ENCODE measurements at regions not wholly inside any gene's neighbourhood (a gene's known extent, or its start where the extent isn't known, plus 50 kb on each side); places are given as distances from the start of the nearest gene placed in this dataset.

DNA sequence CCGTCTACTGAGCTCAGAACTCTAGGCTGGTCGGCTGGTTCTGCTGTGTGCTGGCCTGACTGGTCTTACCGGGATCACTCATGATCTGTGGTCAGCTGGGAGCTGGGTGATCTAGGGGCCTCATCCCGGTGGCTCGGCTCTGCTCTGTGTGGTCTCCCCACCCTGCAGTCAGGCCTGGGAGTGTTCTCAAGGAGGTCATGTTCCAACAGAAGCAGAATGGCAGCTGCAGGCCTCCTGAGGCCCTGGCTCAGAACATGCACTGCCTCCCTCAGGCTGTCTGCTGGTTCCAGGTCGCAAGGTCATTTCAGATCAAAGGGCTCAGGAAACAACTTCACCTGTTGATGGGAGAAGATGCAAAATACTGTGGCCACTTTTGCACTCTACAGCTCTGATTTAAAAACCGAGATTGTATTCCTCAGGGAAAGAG, 81.1 kb upstream of the RFX8 start:
- TF ChIP-seq ASH2L (IDR thresholded peaks at IDR 0.05; ENCODE audit: low read length) (no peak), RAD21 (IDR thresholded peaks at IDR 0.05 in 1 of 2, conservative IDR thresholded peaks at IDR 0.05 in 1 of 2; ENCODE audit: low read depth in 2 of 2, low read length in 2 of 2) (peak in 1 of 2 experiments; percentile 10; a peak in 1 of 4 replicates), PHF8 (conservative IDR thresholded peaks at IDR 0.05; ENCODE audit: low read depth, low read length) (no peak)
- CTCF ChIA-PET (ENCODE audit: partially characterized antibody): no interaction called here
- WGBS, 2 experiments (ENCODE audit: extremely low coverage in 1 of 2, insufficient coverage in 1 of 2, insufficient read length in 1 of 2, insufficient replicate concordance in 2 of 2, low coverage in 1 of 2, low lambda C conversion rate in 2 of 2, missing lambda C conversion rate in 1 of 2): 84% methylated on average over 7 of the region's 7 CpGs; no CpG with 5 or more reads in 1 of the 2 experiments

More for the DNA sequence above, 81.1 kb upstream of the RFX8 start:
- H3K9me3 ChIP-seq (ENCODE audit: insufficient read depth in 2 of 2, low read depth in 1 of 2, low read length in 1 of 2): no peaks in the 10 kb centered on the region
- H4K5ac ChIP-seq (ENCODE audit: insufficient read length, low read depth, low read length): no peak overlapping the region
- DNase-seq (ENCODE audit: low read depth in 1 of 2, low spot score in 2 of 2): no peak
- H3K4me2 ChIP-seq (ENCODE audit: insufficient read depth in 1 of 2, low read depth in 2 of 2, low read length in 2 of 2): no peak overlapping the region
- FAIRE-seq: no peak
- no peak overlapping the region for H4K8ac ChIP-seq (ENCODE audit: extremely low read depth, insufficient read depth, low read length)
- H3K9ac ChIP-seq (replicated peaks in 1 of 4; ENCODE audit: extremely low read depth in 1 of 4, low read depth in 3 of 4, low read length in 3 of 4): no peak overlapping the region
- H2BK15ac ChIP-seq (ENCODE audit: low read length): no peak overlapping the region
- H3K79me2 ChIP-seq (ENCODE audit: control insufficient read depth in 1 of 2, insufficient read depth in 2 of 2, low read length in 2 of 2): no peaks in the 10 kb centered on the region
- H2BK12ac ChIP-seq (ENCODE audit: low read depth, low read length): no peak overlapping the region
- H3K56ac ChIP-seq (replicated peaks; ENCODE audit: insufficient read length, low read depth, low read length): no peak overlapping the region
- no peaks in the 10 kb centered on the region for H3K4me1 ChIP-seq (replicated peaks in 1 of 4; ENCODE audit: control insufficient read depth in 3 of 4, insufficient read depth in 4 of 4, low read length in 3 of 4)
- no peak overlapping the region for H4K91ac ChIP-seq (replicated peaks; ENCODE audit: insufficient read length, low read length)
- no peak overlapping the region for H2BK120ac ChIP-seq (replicated peaks; ENCODE audit: low read depth, low read length)
- H2AK5ac ChIP-seq (ENCODE audit: low read depth, low read length): no peak overlapping the region
- no peak overlapping the region for H3K27ac ChIP-seq (ENCODE audit: low read depth, low read length)
- no peaks in the 10 kb centered on the region for H3K79me1 ChIP-seq (ENCODE audit: low read depth, low read length)
- H3K14ac ChIP-seq (ENCODE audit: insufficient read length): no peak overlapping the region
- no peak overlapping the region for H3K4ac ChIP-seq (replicated peaks; ENCODE audit: insufficient read length, low read depth, low read length)
- no peak overlapping the region for H2AFZ ChIP-seq (ENCODE audit: low read length)
- H2BK5ac ChIP-seq (ENCODE audit: low read depth, low read length): no peak overlapping the region
- POLR2A ChIA-PET (ENCODE audit: partially characterized antibody): no interaction called here
- no peaks in the 10 kb centered on the region for H3K23me2 ChIP-seq (ENCODE audit: low read depth, low read length)
- H3K4me3 ChIP-seq (ENCODE audit: extremely low read depth in 1 of 4, insufficient read depth in 2 of 4, low read depth in 3 of 4, low read length in 4 of 4): no peak overlapping the region
- no peaks in the 10 kb centered on the region for H4K20me1 ChIP-seq (replicated peaks in 1 of 2; ENCODE audit: control insufficient read depth in 1 of 2, insufficient read depth in 2 of 2, low read length in 2 of 2)
- H3K23ac ChIP-seq (ENCODE audit: insufficient read length): no peak overlapping the region
- no peak overlapping the region for H3K18ac ChIP-seq (ENCODE audit: extremely low read depth, low read length)
- no peaks in the 10 kb centered on the region for H3K36me3 ChIP-seq (ENCODE audit: control insufficient read depth in 2 of 4, insufficient read depth in 4 of 4, low read length in 3 of 4)
- no peaks in the 10 kb centered on the region for H3K27me3 ChIP-seq (replicated peaks in 1 of 4; ENCODE audit: control insufficient read depth in 3 of 4, extremely low read depth in 1 of 4, insufficient read depth in 3 of 4, low read length in 3 of 4)
- no peak overlapping the region for H2BK20ac ChIP-seq (ENCODE audit: low read length)

Data from H1 (cell line).